ENCODE measurements at regions not wholly inside any gene's neighbourhood (a gene's known extent, or its start where the extent isn't known, plus 50 kb on each side); places are given as distances from the start of the nearest gene placed in this dataset.

- Histone ChIP-seq H3K9me3 (ENCODE audit: low read depth, low read length) (no peaks in the 10 kb centered on the region), H3K36me3 (ENCODE audit: insufficient read depth, low read length) (no peaks in the 10 kb centered on the region), H3K9ac (ENCODE audit: insufficient read length) (no peak overlapping the region), H3K4me3 (no peak overlapping the region), H3K27ac (peak overlapping the region; percentile 78; the same call in 1 of the 2 replicates)
- TF ChIP-seq EZH2 (IDR thresholded peaks at IDR 0.05) (no peak), POLR2AphosphoS5 (IDR thresholded peaks at IDR 0.05; ENCODE audit: borderline replicate concordance, low read depth, low read length) (no peak), FOXP2 (optimal IDR thresholded peaks at IDR 0.05; ENCODE audit: control extremely low read depth, extremely low read length, insufficient read depth) (no peak)
- DNase-seq (ENCODE audit: low read depth, low spot score), result no peak
Observed at GRCh38 chr2:37507703-37508102, 163.3 kb downstream of the QPCT start.

GRCh38 chr2:37512971-37513370 lies 158.5 kb downstream of the CDC42EP3 start:
- Histone ChIP-seq H3K9me3 (ENCODE audit: low read depth, low read length) (no peaks in the 10 kb centered on the region), H3K36me3 (ENCODE audit: insufficient read depth, low read length) (no peaks in the 10 kb centered on the region), H3K27ac (no peak overlapping the region), H3K9ac (ENCODE audit: insufficient read length) (no peak overlapping the region), H3K4me3 (no peak overlapping the region)
- no peak for DNase-seq (ENCODE audit: low read depth, low spot score)
- TF ChIP-seq FOXP2 (optimal IDR thresholded peaks at IDR 0.05; ENCODE audit: control extremely low read depth, extremely low read length, insufficient read depth), result no peak
- no peak for TF ChIP-seq EZH2 (IDR thresholded peaks at IDR 0.05)
- TF ChIP-seq POLR2AphosphoS5 (IDR thresholded peaks at IDR 0.05; ENCODE audit: borderline replicate concordance, low read depth, low read length), result no peak

GRCh38 chr2:37523814-37524362 lies 147.6 kb downstream of the CDC42EP3 start:
- peak; percentile 34 for DNase-seq (ENCODE audit: low read depth, low spot score)
- peak overlapping the region; percentile 52 for H3K4me3 ChIP-seq
- TF ChIP-seq FOXP2 (optimal IDR thresholded peaks at IDR 0.05; ENCODE audit: control extremely low read depth, extremely low read length, insufficient read depth) (peak; percentile 26), POLR2AphosphoS5 (IDR thresholded peaks at IDR 0.05; ENCODE audit: borderline replicate concordance, low read depth, low read length) (no peak)
- no peaks in the 10 kb centered on the region for H3K9me3 ChIP-seq (ENCODE audit: low read depth, low read length)
- no peaks in the 10 kb centered on the region for H3K36me3 ChIP-seq (ENCODE audit: insufficient read depth, low read length)
- peak overlapping the region; percentile 50 for H3K9ac ChIP-seq (ENCODE audit: insufficient read length)
- peak overlapping the region; percentile 76 for H3K27ac ChIP-seq

- no peak for DNase-seq (ENCODE audit: low read depth, low spot score)
- no peak for TF ChIP-seq EZH2 (IDR thresholded peaks at IDR 0.05)
- TF ChIP-seq FOXP2 (optimal IDR thresholded peaks at IDR 0.05; ENCODE audit: control extremely low read depth, extremely low read length, insufficient read depth), result no peak
- TF ChIP-seq POLR2AphosphoS5 (IDR thresholded peaks at IDR 0.05; ENCODE audit: borderline replicate concordance, low read depth, low read length), result no peak
Observed at GRCh38 chr2:37526323-37526722, 145.1 kb downstream of the CDC42EP3 start.

GRCh38 chr2:37526856-37527255 lies 144.6 kb downstream of the CDC42EP3 start:
- no peak for TF ChIP-seq FOXP2 (optimal IDR thresholded peaks at IDR 0.05; ENCODE audit: control extremely low read depth, extremely low read length, insufficient read depth)
- TF ChIP-seq POLR2AphosphoS5 (IDR thresholded peaks at IDR 0.05; ENCODE audit: borderline replicate concordance, low read depth, low read length), result no peak
- TF ChIP-seq EZH2 (IDR thresholded peaks at IDR 0.05), result no peak
- H3K36me3 ChIP-seq (ENCODE audit: insufficient read depth, low read length), result no peaks in the 10 kb centered on the region
- no peak overlapping the region for H3K27ac ChIP-seq
- H3K4me3 ChIP-seq, result no peak overlapping the region
- H3K9me3 ChIP-seq (ENCODE audit: low read depth, low read length), result no peaks in the 10 kb centered on the region
- DNase-seq (ENCODE audit: low read depth, low spot score), result no peak
- H3K9ac ChIP-seq (ENCODE audit: insufficient read length), result no peak overlapping the region

More at GRCh38 chr2:37526323-37526722, 145.1 kb downstream of the CDC42EP3 start:
- Histone ChIP-seq H3K36me3 (ENCODE audit: insufficient read depth, low read length) (no peaks in the 10 kb centered on the region), H3K9me3 (ENCODE audit: low read depth, low read length) (no peaks in the 10 kb centered on the region), H3K4me3 (no peak overlapping the region), H3K27ac (no peak overlapping the region), H3K9ac (ENCODE audit: insufficient read length) (no peak overlapping the region)

- no peak overlapping the region for H3K4me3 ChIP-seq
- no peak overlapping the region for H3K9ac ChIP-seq (ENCODE audit: insufficient read length)
- DNase-seq (ENCODE audit: low read depth, low spot score), result no peak
- no peaks in the 10 kb centered on the region for H3K36me3 ChIP-seq (ENCODE audit: insufficient read depth, low read length)
- TF ChIP-seq FOXP2 (optimal IDR thresholded peaks at IDR 0.05; ENCODE audit: control extremely low read depth, extremely low read length, insufficient read depth), result no peak
- no peak overlapping the region for H3K27ac ChIP-seq
- H3K9me3 ChIP-seq (ENCODE audit: low read depth, low read length), result no peaks in the 10 kb centered on the region
Observed at GRCh38 chr2:37527361-37527760, 144.1 kb downstream of the CDC42EP3 start.

GRCh38 chr2:37529830-37530415 lies 141.5 kb downstream of the CDC42EP3 start:
- no peak for TF ChIP-seq FOXP2 (optimal IDR thresholded peaks at IDR 0.05; ENCODE audit: control extremely low read depth, extremely low read length, insufficient read depth)
- no peak overlapping the region for H3K4me3 ChIP-seq

GRCh38 chr2:37532503-37532902 lies 138.9 kb downstream of the CDC42EP3 start:
- no peak for DNase-seq (ENCODE audit: low read depth, low spot score)
- Histone ChIP-seq H3K36me3 (ENCODE audit: insufficient read depth, low read length) (no peaks in the 10 kb centered on the region), H3K9me3 (ENCODE audit: low read depth, low read length) (no peaks in the 10 kb centered on the region), H3K4me3 (no peak overlapping the region), H3K27ac (no peak overlapping the region), H3K9ac (ENCODE audit: insufficient read length) (no peak overlapping the region)
- no peak for TF ChIP-seq POLR2AphosphoS5 (IDR thresholded peaks at IDR 0.05; ENCODE audit: borderline replicate concordance, low read depth, low read length)
- no peak for TF ChIP-seq FOXP2 (optimal IDR thresholded peaks at IDR 0.05; ENCODE audit: control extremely low read depth, extremely low read length, insufficient read depth)
- TF ChIP-seq EZH2 (IDR thresholded peaks at IDR 0.05), result no peak

More at GRCh38 chr2:37529830-37530415, 141.5 kb downstream of the CDC42EP3 start:
- Histone ChIP-seq H3K36me3 (ENCODE audit: insufficient read depth, low read length) (no peaks in the 10 kb centered on the region), H3K9me3 (ENCODE audit: low read depth, low read length) (no peaks in the 10 kb centered on the region), H3K27ac (no peak overlapping the region), H3K9ac (ENCODE audit: insufficient read length) (no peak overlapping the region)
- DNase-seq (ENCODE audit: low read depth, low spot score), result no peak

GRCh38 chr2:37537316-37537715 lies 134.1 kb downstream of the CDC42EP3 start:
- no peak for TF ChIP-seq POLR2AphosphoS5 (IDR thresholded peaks at IDR 0.05; ENCODE audit: borderline replicate concordance, low read depth, low read length)
- no peak for TF ChIP-seq FOXP2 (optimal IDR thresholded peaks at IDR 0.05; ENCODE audit: control extremely low read depth, extremely low read length, insufficient read depth)
- TF ChIP-seq EZH2 (IDR thresholded peaks at IDR 0.05), result no peak
- H3K4me3 ChIP-seq, result no peak overlapping the region
- no peaks in the 10 kb centered on the region for H3K9me3 ChIP-seq (ENCODE audit: low read depth, low read length)
- no peak for DNase-seq (ENCODE audit: low read depth, low spot score)
- no peak overlapping the region for H3K27ac ChIP-seq
- H3K36me3 ChIP-seq (ENCODE audit: insufficient read depth, low read length), result no peaks in the 10 kb centered on the region
- no peak overlapping the region for H3K9ac ChIP-seq (ENCODE audit: insufficient read length)

All from SK-N-MC (cell line).